T47D (cell line): ENCODE measurements at regions not wholly inside any gene's neighbourhood (a gene's known extent, or its start where the extent isn't known, plus 50 kb on each side); places are given as distances from the start of the nearest gene placed in this dataset.
A peak's percentile ranks its signal among the peaks of the same experiment; 100 is the strongest.

ENCODE experiments used
- DNase-seq, 2 experiments: peaks; one replicate each; pipeline versions ENCODE4 v3.0.0 to v3.0.0-alpha.2; 2011 to 2012; ENCODE audit warnings: low read depth in 1 of 2, low spot score in 1 of 2
- JUND ChIP-seq: IDR thresholded peaks from 2 replicates; pipeline ENCODE4 v1.6.1; 2012; ENCODE audit warnings: low read depth
- in situ Hi-C: cut with HindIII; loops from 2 replicates; pipeline ENCODE4 v1.10.0; 2016; ENCODE audit warnings: low sequenced_read_pairs, low pct_unique_long_range_greater_than_20kb

GRCh38 chr4:138689187-138689586 lies 326.4 kb upstream of the NOCT start:
- no peak for TF ChIP-seq JUND
- in situ Hi-C loops, result no loop called here
- DNase-seq, result no peak

- in situ Hi-C loops, result no loop called here
Measured at GRCh38 chr4:138688408-138689085, 327.0 kb upstream of the NOCT start.

GRCh38 chr4:138686106-138686835 lies 329.3 kb upstream of the NOCT start:
- TF ChIP-seq JUND, result no peak
- in situ Hi-C loops, result no loop called here
- no peak for DNase-seq

More at GRCh38 chr4:138688408-138689085, 327.0 kb upstream of the NOCT start:
- TF ChIP-seq JUND, result no peak
- DNase-seq, result no peak

GRCh38 chr4:138685316-138685715 lies 330.3 kb upstream of the NOCT start:
- DNase-seq, result no peak
- in situ Hi-C loops, result no loop called here
- no peak for TF ChIP-seq JUND

GRCh38 chr4:138680989-138681604 lies 334.5 kb upstream of the NOCT start:
- no peak for TF ChIP-seq JUND
- DNase-seq, result peak; percentile 19 to 79
- in situ Hi-C loops, result no loop called here

GRCh38 chr4:138680256-138680655 lies 335.3 kb upstream of the NOCT start:
- no peak for TF ChIP-seq JUND
- in situ Hi-C loops, result no loop called here
- DNase-seq, result no peak

GRCh38 chr4:138678985-138679746 lies 336.4 kb upstream of the NOCT start:
- TF ChIP-seq JUND, result no peak
- in situ Hi-C loops, result no loop called here
- no peak for DNase-seq

- in situ Hi-C loops, result no loop called here
- no peak for TF ChIP-seq JUND
- no peak for DNase-seq
Measured at GRCh38 chr4:138677748-138678147, 337.8 kb upstream of the NOCT start.

- in situ Hi-C loops, result no loop called here
- no peak for DNase-seq
- TF ChIP-seq JUND, result no peak
Measured at GRCh38 chr4:138677212-138677611, 338.4 kb upstream of the NOCT start.

GRCh38 chr4:138675685-138676084 lies 339.9 kb upstream of the NOCT start:
- no peak for TF ChIP-seq JUND
- DNase-seq, result no peak
- in situ Hi-C loops, result no loop called here

GRCh38 chr4:138674209-138674608 lies 341.4 kb upstream of the NOCT start:
- TF ChIP-seq JUND, result no peak
- in situ Hi-C loops, result no loop called here
- no peak for DNase-seq

GRCh38 chr4:138673053-138673452 lies 342.5 kb upstream of the NOCT start:
- DNase-seq, result no peak
- in situ Hi-C loops, result no loop called here
- no peak for TF ChIP-seq JUND
